ENCODE measurements at regions not wholly inside any gene's neighbourhood (a gene's known extent, or its start where the extent isn't known, plus 50 kb on each side); places are given as distances from the start of the nearest gene placed in this dataset.
"Not testable (repeated sequence)": the region's sequence is repeated elsewhere in the genome, so short reads cannot be mapped to it uniquely, and the experiment has no call there.

- no peak for DNase-seq
Measured at GRCh38 chr5:126139086-126139485, 284.1 kb upstream of the GRAMD2B start.

GRCh38 chr5:126139773-126140172, 283.4 kb upstream of the GRAMD2B start:
- no peak for DNase-seq

GRCh38 chr5:126143622-126144021, 279.6 kb upstream of the GRAMD2B start:
- DNase-seq, result no peak

GRCh38 chr5:126150319-126150718, 272.9 kb upstream of the GRAMD2B start:
- DNase-seq, result not testable (repeated sequence)

- DNase-seq, result not testable (repeated sequence)
Measured at GRCh38 chr5:126155298-126155697, 267.9 kb upstream of the GRAMD2B start.

GRCh38 chr5:126166368-126166767, 256.8 kb upstream of the GRAMD2B start:
- DNase-seq, result no peak

- DNase-seq, result no peak
Measured at GRCh38 chr5:126168785-126169184, 254.4 kb upstream of the GRAMD2B start.

- no peak for DNase-seq
Measured at GRCh38 chr5:126171916-126172315, 251.3 kb upstream of the GRAMD2B start.

- no peak for DNase-seq
Measured at GRCh38 chr5:126172812-126173211, 250.4 kb upstream of the GRAMD2B start.

GRCh38 chr5:126178521-126178920, 244.7 kb upstream of the GRAMD2B start:
- DNase-seq, result no peak

GRCh38 chr5:126182971-126183695, 240.1 kb upstream of the GRAMD2B start:
- DNase-seq, result no peak

GRCh38 chr5:126184474-126184873, 238.7 kb upstream of the GRAMD2B start:
- no peak for DNase-seq

- DNase-seq, result no peak
Measured at GRCh38 chr5:126186210-126186609, 237.0 kb upstream of the GRAMD2B start.

- no peak for DNase-seq
Measured at GRCh38 chr5:126188804-126189203, 234.4 kb upstream of the GRAMD2B start.

- DNase-seq, result no peak
Measured at GRCh38 chr5:126189231-126189630, 234.0 kb upstream of the GRAMD2B start.

GRCh38 chr5:126189862-126190261, 233.3 kb upstream of the GRAMD2B start:
- DNase-seq, result no peak

- no peak for DNase-seq
Measured at GRCh38 chr5:126192226-126192625, 231.0 kb upstream of the GRAMD2B start.

GRCh38 chr5:126195410-126196100, 227.7 kb upstream of the GRAMD2B start:
- no peak for DNase-seq

GRCh38 chr5:126198531-126198930, 224.7 kb upstream of the GRAMD2B start:
- DNase-seq, result no peak

GRCh38 chr5:126199467-126199866, 223.7 kb upstream of the GRAMD2B start:
- no peak for DNase-seq

GRCh38 chr5:126208691-126209090, 214.5 kb upstream of the GRAMD2B start:
- no peak for DNase-seq

- no peak for DNase-seq
Measured at GRCh38 chr5:126210955-126211354, 212.3 kb upstream of the GRAMD2B start.

GRCh38 chr5:126219616-126220015, 203.6 kb upstream of the GRAMD2B start:
- DNase-seq, result no peak

- no peak for DNase-seq
Measured at GRCh38 chr5:126220725-126221124, 202.5 kb upstream of the GRAMD2B start.

GRCh38 chr5:126228934-126229333, 194.3 kb upstream of the GRAMD2B start:
- no peak for DNase-seq
